ENCODE measurements at regions not wholly inside any gene's neighbourhood (a gene's known extent, or its start where the extent isn't known, plus 50 kb on each side); places are given as distances from the start of the nearest gene placed in this dataset.
A peak's percentile ranks its signal among the peaks of the same experiment; 100 is the strongest.

- TF ChIP-seq CTCF (IDR thresholded peaks at IDR 0.05; ENCODE audit: insufficient read depth, low read length, poor library complexity, severe bottlenecking): no peak
- no peak overlapping the region for H3K4me3 ChIP-seq (ENCODE audit: low read depth, low read length)
Observed at GRCh38 chr11:92484570-92484969, 260.0 kb downstream of the FAT3 start.

GRCh38 chr11:92489826-92490399, 265.3 kb downstream of the FAT3 start:
- no peaks in the 10 kb centered on the region for H3K27me3 ChIP-seq (ENCODE audit: control insufficient read depth, insufficient read depth, low read length)
- TF ChIP-seq CTCF (IDR thresholded peaks at IDR 0.05; ENCODE audit: insufficient read depth, low read length, poor library complexity, severe bottlenecking): no peak
- DNase-seq (ENCODE audit: low read depth): no peak
- no peaks in the 10 kb centered on the region for H3K36me3 ChIP-seq (ENCODE audit: control insufficient read depth, insufficient read depth, low read length)
- H3K4me3 ChIP-seq (ENCODE audit: low read depth, low read length): no peak overlapping the region

More at GRCh38 chr11:92484570-92484969, 260.0 kb downstream of the FAT3 start:
- H3K36me3 ChIP-seq (ENCODE audit: control insufficient read depth, insufficient read depth, low read length): no peaks in the 10 kb centered on the region
- no peak for DNase-seq (ENCODE audit: low read depth)
- no peaks in the 10 kb centered on the region for H3K27me3 ChIP-seq (ENCODE audit: control insufficient read depth, insufficient read depth, low read length)

- Histone ChIP-seq H3K36me3 (ENCODE audit: control insufficient read depth, insufficient read depth, low read length) (no peaks in the 10 kb centered on the region), H3K4me3 (ENCODE audit: low read depth, low read length) (no peak overlapping the region), H3K27me3 (ENCODE audit: control insufficient read depth, insufficient read depth, low read length) (no peaks in the 10 kb centered on the region)
- no peak for TF ChIP-seq CTCF (IDR thresholded peaks at IDR 0.05; ENCODE audit: insufficient read depth, low read length, poor library complexity, severe bottlenecking)
- no peak for DNase-seq (ENCODE audit: low read depth)
Observed at GRCh38 chr11:92492372-92492771, 267.8 kb downstream of the FAT3 start.

- no peak for DNase-seq (ENCODE audit: low read depth)
- no peaks in the 10 kb centered on the region for H3K36me3 ChIP-seq (ENCODE audit: control insufficient read depth, insufficient read depth, low read length)
- H3K4me3 ChIP-seq (ENCODE audit: low read depth, low read length): no peak overlapping the region
- no peak for TF ChIP-seq CTCF (IDR thresholded peaks at IDR 0.05; ENCODE audit: insufficient read depth, low read length, poor library complexity, severe bottlenecking)
- H3K27me3 ChIP-seq (ENCODE audit: control insufficient read depth, insufficient read depth, low read length): no peaks in the 10 kb centered on the region
Observed at GRCh38 chr11:92495107-92495793, 270.6 kb downstream of the FAT3 start.

GRCh38 chr11:92500453-92500852, 275.8 kb downstream of the FAT3 start:
- Histone ChIP-seq H3K4me3 (ENCODE audit: low read depth, low read length) (no peak overlapping the region), H3K36me3 (ENCODE audit: control insufficient read depth, insufficient read depth, low read length) (no peaks in the 10 kb centered on the region), H3K27me3 (ENCODE audit: control insufficient read depth, insufficient read depth, low read length) (no peaks in the 10 kb centered on the region)
- DNase-seq (ENCODE audit: low read depth): peak; percentile 5
- no peak for TF ChIP-seq CTCF (IDR thresholded peaks at IDR 0.05; ENCODE audit: insufficient read depth, low read length, poor library complexity, severe bottlenecking)
